Neural progenitor cell (in vitro differentiated cells): ENCODE measurements at regions not wholly inside any gene's neighbourhood (a gene's known extent, or its start where the extent isn't known, plus 50 kb on each side); places are given as distances from the start of the nearest gene placed in this dataset.

Experiments used
- DNase-seq: peaks from one replicate; pipeline ENCODE4 v3.0.0-alpha.2; 2016; ENCODE audit warnings: low spot score
- H2AFZ ChIP-seq: fragments of 200-600 bp; sonication (generic); replicated peaks from 2 replicates; pipeline ENCODE4 v1.6.1; 2016; ENCODE audit warnings: antibody characterized with exemption
- H3F3A ChIP-seq: fragments of 200-600 bp; sonication (generic); 2 replicates; pipeline ENCODE4 v1.6.1; 2016; ENCODE audit warnings: antibody characterized with exemption, low read depth
- H3K27ac ChIP-seq: fragments of 200-600 bp; sonication (generic); 2 replicates; pipeline ENCODE4 v1.5.1; 2016; ENCODE audit warnings: mild to moderate bottlenecking
- H3K27me3 ChIP-seq: fragments of 200-600 bp; sonication (generic); 2 replicates; pipeline ENCODE4 v1.6.1; 2016; ENCODE audit warnings: mild to moderate bottlenecking, moderate library complexity
- H3K36me3 ChIP-seq: fragments of 200-600 bp; sonication (generic); 2 replicates; pipeline ENCODE4 v1.5.1; 2016
- H3K4me1 ChIP-seq: fragments of 200-600 bp; sonication (generic); 2 replicates; pipeline ENCODE4 v1.6.1; 2016; ENCODE audit warnings: mixed run types
- H3K4me2 ChIP-seq: fragments of 200-600 bp; sonication (generic); 2 replicates; pipeline ENCODE4 v1.6.1; 2016
- H3K4me3 ChIP-seq: fragments of 200-600 bp; sonication (generic); 2 replicates; pipeline ENCODE4 v1.5.1; 2016
- H3K79me2 ChIP-seq: fragments of 200-600 bp; sonication (generic); 2 replicates; pipeline ENCODE4 v1.6.1; 2016; ENCODE audit warnings: low read depth
- H3K9ac ChIP-seq: fragments of 200-600 bp; sonication (generic); 2 replicates; pipeline ENCODE4 v1.6.1; 2016
- H3K9me3 ChIP-seq: fragments of 200-600 bp; sonication (generic); 2 replicates; pipeline ENCODE4 v1.5.1; 2016; ENCODE audit warnings: low read depth
- H4K20me1 ChIP-seq: fragments of 200-600 bp; sonication (generic); 2 replicates; pipeline ENCODE4 v1.6.1; 2016; ENCODE audit warnings: low read depth
- H3K27ac Mint-ChIP-seq: 3 replicates; pipeline ENCODE4 v1.8.0; 2021; ENCODE audit warnings: mixed read lengths
- H3K27me3 Mint-ChIP-seq: 2 replicates; pipeline ENCODE4 v1.8.0; 2022; ENCODE audit warnings: low read depth, mild to moderate bottlenecking, inconsistent platforms, moderate library complexity, mixed read lengths; ENCODE audit not compliant: insufficient read depth
- H3K36me3 Mint-ChIP-seq: 3 replicates; pipeline ENCODE4 v1.8.0; 2021; ENCODE audit warnings: mixed read lengths
- H3K4me1 Mint-ChIP-seq: 3 replicates; pipeline ENCODE4 v1.8.0; 2021; ENCODE audit warnings: mixed read lengths
- H3K4me3 Mint-ChIP-seq: 3 replicates; pipeline ENCODE4 v1.8.0; 2021; ENCODE audit warnings: mild to moderate bottlenecking, moderate library complexity, mixed read lengths
- H3K9me3 Mint-ChIP-seq: 3 replicates; pipeline ENCODE4 v1.8.0; 2020; ENCODE audit warnings: mixed read lengths
- EZH2 ChIP-seq: fragments of 200-600 bp; sonication (generic); IDR thresholded peaks from 2 replicates; pipeline ENCODE4 v1.6.1; 2017; ENCODE audit warnings: antibody characterized with exemption, mild to moderate bottlenecking, moderate library complexity
- EZH2phosphoT487 ChIP-seq: fragments of 200-600 bp; sonication (generic); IDR thresholded peaks from 2 replicates; pipeline ENCODE4 v1.6.1; 2017; ENCODE audit warnings: antibody characterized with exemption
- TF ChIP-seq, protein P1 (sequence below): fragments of 200-600 bp; sonication (generic); IDR thresholded peaks from 2 replicates; pipeline ENCODE4 v1.5.1; 2017; ENCODE audit warnings: antibody characterized with exemption, mild to moderate bottlenecking

DNA sequence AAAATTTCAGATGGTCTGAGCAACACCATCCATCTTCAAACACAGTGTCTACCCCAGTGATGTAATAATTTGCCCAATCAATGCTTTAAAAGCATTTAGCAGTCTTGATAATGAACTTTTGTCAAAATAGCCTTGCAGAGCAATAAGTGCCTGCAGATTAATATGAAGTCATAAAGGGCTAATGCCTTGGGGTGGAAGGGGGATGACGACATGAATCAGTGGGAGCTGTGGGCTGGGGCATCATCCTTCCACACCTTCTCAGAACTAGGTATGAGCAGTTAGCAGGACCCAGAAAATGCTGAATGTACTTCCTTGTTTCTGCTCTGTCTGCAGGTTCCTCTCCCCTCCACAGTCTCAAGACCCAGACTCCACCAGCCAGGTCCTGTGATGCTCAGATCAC is 166.2 kb upstream of the MAFB start:
- Mint-ChIP-seq H3K27ac (no peak overlapping the region), H3K4me1 (peaks cover 44% of the 10 kb centered on the region), H3K4me3 (no peak overlapping the region), H3K27me3 (peaks cover 12% of the 10 kb centered on the region), H3K36me3 (no peaks in the 10 kb centered on the region), H3K9me3 (no peaks in the 10 kb centered on the region)
- no peak overlapping the region for H3K27ac ChIP-seq
- no peak overlapping the region for H2AFZ ChIP-seq
- no peak overlapping the region for H3K4me2 ChIP-seq
- TF ChIP-seq EZH2phosphoT487 (no peak), EZH2 (no peak)
- TF ChIP-seq, protein P1, sequence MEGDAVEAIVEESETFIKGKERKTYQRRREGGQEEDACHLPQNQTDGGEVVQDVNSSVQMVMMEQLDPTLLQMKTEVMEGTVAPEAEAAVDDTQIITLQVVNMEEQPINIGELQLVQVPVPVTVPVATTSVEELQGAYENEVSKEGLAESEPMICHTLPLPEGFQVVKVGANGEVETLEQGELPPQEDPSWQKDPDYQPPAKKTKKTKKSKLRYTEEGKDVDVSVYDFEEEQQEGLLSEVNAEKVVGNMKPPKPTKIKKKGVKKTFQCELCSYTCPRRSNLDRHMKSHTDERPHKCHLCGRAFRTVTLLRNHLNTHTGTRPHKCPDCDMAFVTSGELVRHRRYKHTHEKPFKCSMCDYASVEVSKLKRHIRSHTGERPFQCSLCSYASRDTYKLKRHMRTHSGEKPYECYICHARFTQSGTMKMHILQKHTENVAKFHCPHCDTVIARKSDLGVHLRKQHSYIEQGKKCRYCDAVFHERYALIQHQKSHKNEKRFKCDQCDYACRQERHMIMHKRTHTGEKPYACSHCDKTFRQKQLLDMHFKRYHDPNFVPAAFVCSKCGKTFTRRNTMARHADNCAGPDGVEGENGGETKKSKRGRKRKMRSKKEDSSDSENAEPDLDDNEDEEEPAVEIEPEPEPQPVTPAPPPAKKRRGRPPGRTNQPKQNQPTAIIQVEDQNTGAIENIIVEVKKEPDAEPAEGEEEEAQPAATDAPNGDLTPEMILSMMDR: no peak
- no peaks in the 10 kb centered on the region for H3K36me3 ChIP-seq
- DNase-seq: no peak
- no peaks in the 10 kb centered on the region for H3K27me3 ChIP-seq
- H3F3A ChIP-seq: peaks cover 12% of the 10 kb centered on the region
- H3K9me3 ChIP-seq: no peaks in the 10 kb centered on the region
- no peak overlapping the region for H3K9ac ChIP-seq
- no peak overlapping the region for H3K4me3 ChIP-seq
- H3K4me1 ChIP-seq: peaks cover 26% of the 10 kb centered on the region
- no peaks in the 10 kb centered on the region for H3K79me2 ChIP-seq
- H4K20me1 ChIP-seq: no peaks in the 10 kb centered on the region

DNA sequence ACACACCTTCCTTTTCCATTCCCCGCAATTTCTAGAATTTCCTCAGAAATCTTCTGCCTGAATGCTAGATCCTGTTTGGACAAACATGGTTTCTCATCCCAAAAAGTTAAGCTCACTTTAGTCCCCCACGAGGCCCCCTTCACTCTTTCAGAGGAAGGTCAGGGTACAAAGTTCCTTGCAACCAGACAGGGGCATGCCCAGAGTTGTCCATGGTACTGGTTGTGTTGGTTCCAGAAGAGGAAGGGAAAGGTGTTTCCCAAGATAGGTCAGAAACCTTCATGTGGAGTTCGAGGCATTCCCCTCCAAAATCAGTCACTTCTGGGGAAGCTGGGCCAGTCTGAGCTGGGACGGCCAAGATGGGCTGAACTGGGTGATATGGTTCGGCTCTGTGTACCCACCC is 167.6 kb upstream of the MAFB start:
- TF ChIP-seq, protein P1: no peak
- TF ChIP-seq EZH2: no peak
- no peak for TF ChIP-seq EZH2phosphoT487
- Histone ChIP-seq H3K27me3 (no peaks in the 10 kb centered on the region), H3K4me2 (no peak overlapping the region), H3K79me2 (no peaks in the 10 kb centered on the region), H3K27ac (no peak overlapping the region), H3K36me3 (no peaks in the 10 kb centered on the region), H3K4me1 (peaks cover 26% of the 10 kb centered on the region), H4K20me1 (no peaks in the 10 kb centered on the region), H3F3A (peaks cover 12% of the 10 kb centered on the region), H2AFZ (no peak overlapping the region), H3K4me3 (no peak overlapping the region), H3K9me3 (no peaks in the 10 kb centered on the region), H3K9ac (no peak overlapping the region)
- Mint-ChIP-seq H3K4me1 (peaks cover 44% of the 10 kb centered on the region), H3K4me3 (no peak overlapping the region), H3K27me3 (peaks cover 12% of the 10 kb centered on the region), H3K27ac (no peak overlapping the region), H3K9me3 (no peaks in the 10 kb centered on the region), H3K36me3 (no peaks in the 10 kb centered on the region)
- no peak for DNase-seq

DNA sequence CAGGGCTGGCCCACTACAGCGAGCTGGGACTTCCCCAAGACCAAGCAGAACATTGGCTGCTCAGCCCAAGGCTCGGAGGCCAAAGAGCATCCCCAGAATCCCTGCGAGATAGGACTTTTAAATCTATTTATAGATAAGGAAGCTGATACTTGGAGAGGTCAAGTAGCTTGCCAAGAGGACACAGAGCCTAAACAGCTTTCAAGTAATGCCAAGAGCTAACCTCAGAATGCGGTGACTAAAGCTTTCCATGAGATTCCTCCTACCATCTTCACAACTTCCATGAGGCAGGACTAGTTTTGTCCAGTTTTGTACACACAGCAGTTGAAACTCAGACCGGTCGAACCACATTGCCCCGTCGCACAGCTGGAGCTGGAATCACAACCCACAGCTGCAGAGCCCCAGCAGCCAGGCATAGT is 168.1 kb upstream of the TOP1 start:
- Histone ChIP-seq H3K4me3 (no peak overlapping the region), H3F3A (peaks cover 12% of the 10 kb centered on the region), H3K27ac (no peak overlapping the region), H3K4me2 (no peak overlapping the region), H3K9ac (no peak overlapping the region), H4K20me1 (no peaks in the 10 kb centered on the region), H3K4me1 (peaks cover 26% of the 10 kb centered on the region), H2AFZ (no peak overlapping the region), H3K9me3 (no peaks in the 10 kb centered on the region), H3K36me3 (no peaks in the 10 kb centered on the region), H3K27me3 (no peaks in the 10 kb centered on the region), H3K79me2 (no peaks in the 10 kb centered on the region)
- Mint-ChIP-seq H3K4me3 (no peak overlapping the region), H3K27me3 (peaks cover 13% of the 10 kb centered on the region), H3K4me1 (peaks cover 36% of the 10 kb centered on the region), H3K36me3 (no peaks in the 10 kb centered on the region), H3K27ac (peak overlapping the region; percentile 48), H3K9me3 (no peaks in the 10 kb centered on the region)
- no peak for TF ChIP-seq EZH2phosphoT487
- TF ChIP-seq, protein P1: no peak
- no peak for DNase-seq
